ENCODE measurements at regions not wholly inside any gene's neighbourhood (a gene's known extent, or its start where the extent isn't known, plus 50 kb on each side); places are given as distances from the start of the nearest gene placed in this dataset.
"Not testable (repeated sequence)": the region's sequence is repeated elsewhere in the genome, so short reads cannot be mapped to it uniquely, and the experiment has no call there.

GRCh38 chr11:38648604-38649003 lies 2050.6 kb upstream of the RAG2 start:
- ATAC-seq (replicated peaks): no peak
- DNase-seq: no peak
- peaks cover 2 to 3% of the 10 kb centered on the region in 2 donors for H3K9me3 Mint-ChIP-seq
- no peaks in the 10 kb centered on the region for H3K36me3 Mint-ChIP-seq
- no peaks in the 10 kb centered on the region for H3K27me3 Mint-ChIP-seq
- H3K4me3 Mint-ChIP-seq: no peak overlapping the region
- H3K4me1 Mint-ChIP-seq: no peaks in the 10 kb centered on the region
- H3K27ac Mint-ChIP-seq: no peak overlapping the region

- H3K4me3 Mint-ChIP-seq: no peak overlapping the region
- DNase-seq (no peak), ATAC-seq (replicated peaks) (no peak)
- no peaks in the 10 kb centered on the region for H3K36me3 Mint-ChIP-seq
- no peaks in the 10 kb centered on the region for H3K4me1 Mint-ChIP-seq
- H3K9me3 Mint-ChIP-seq: peaks cover 3 to 4% of the 10 kb centered on the region in 2 donors
- no peaks in the 10 kb centered on the region for H3K27me3 Mint-ChIP-seq
- no peak overlapping the region for H3K27ac Mint-ChIP-seq
Observed at GRCh38 chr11:38646382-38646781, 2048.3 kb upstream of the RAG2 start.

GRCh38 chr11:38640854-38641253 lies 2042.8 kb upstream of the RAG2 start:
- Mint-ChIP-seq H3K27ac (no peak overlapping the region), H3K36me3 (no peaks in the 10 kb centered on the region), H3K4me3 (no peak overlapping the region), H3K4me1 (no peaks in the 10 kb centered on the region), H3K9me3 (peaks cover 4 to 8% of the 10 kb centered on the region in 2 donors), H3K27me3 (no peaks in the 10 kb centered on the region)
- DNase-seq (no peak), ATAC-seq (replicated peaks) (no peak)

GRCh38 chr11:38612701-38613100 lies 2014.7 kb upstream of the RAG2 start:
- no peak for DNase-seq

GRCh38 chr11:38601371-38601770 lies 2003.3 kb upstream of the RAG2 start:
- not testable (repeated sequence) for H3K4me3 Mint-ChIP-seq; ATAC-seq (replicated peaks); H3K27me3 Mint-ChIP-seq; H3K9me3 Mint-ChIP-seq; DNase-seq; H3K27ac Mint-ChIP-seq; H3K4me1 Mint-ChIP-seq; H3K36me3 Mint-ChIP-seq

More at GRCh38 chr11:38612701-38613100, 2014.7 kb upstream of the RAG2 start:
- no peaks in the 10 kb centered on the region for H3K27me3 Mint-ChIP-seq
- no peak overlapping the region for H3K4me3 Mint-ChIP-seq
- no peaks in the 10 kb centered on the region for H3K4me1 Mint-ChIP-seq
- H3K27ac Mint-ChIP-seq: no peak overlapping the region
- no peaks in the 10 kb centered on the region for H3K36me3 Mint-ChIP-seq
- H3K9me3 Mint-ChIP-seq: peaks cover 4 to 9% of the 10 kb centered on the region in 2 donors
- no peak for ATAC-seq (replicated peaks)

GRCh38 chr11:38598418-38598817 lies 2000.4 kb upstream of the RAG2 start:
- ATAC-seq (replicated peaks) (no peak), DNase-seq (no peak)
- Mint-ChIP-seq H3K4me3 (no peak overlapping the region), H3K9me3 (no peaks in the 10 kb centered on the region), H3K4me1 (no peaks in the 10 kb centered on the region), H3K36me3 (no peaks in the 10 kb centered on the region), H3K27me3 (no peaks in the 10 kb centered on the region), H3K27ac (no peak overlapping the region)

- H3K4me1 Mint-ChIP-seq; DNase-seq; H3K9me3 Mint-ChIP-seq; H3K27ac Mint-ChIP-seq; H3K4me3 Mint-ChIP-seq; H3K27me3 Mint-ChIP-seq; H3K36me3 Mint-ChIP-seq; ATAC-seq (replicated peaks): not testable (repeated sequence)
Observed at GRCh38 chr11:38595359-38596016, 1997.5 kb upstream of the RAG2 start.

- ATAC-seq (replicated peaks): no peak
- Mint-ChIP-seq H3K36me3 (no peaks in the 10 kb centered on the region), H3K4me1 (no peaks in the 10 kb centered on the region), H3K27ac (no peak overlapping the region), H3K27me3 (no peaks in the 10 kb centered on the region), H3K4me3 (no peak overlapping the region), H3K9me3 (no peaks in the 10 kb centered on the region)
- DNase-seq: no peak
Observed at GRCh38 chr11:38594895-38595294, 1996.9 kb upstream of the RAG2 start.

- Mint-ChIP-seq H3K27me3 (no peaks in the 10 kb centered on the region), H3K4me1 (no peaks in the 10 kb centered on the region)
- DNase-seq: no peak
Observed at GRCh38 chr11:38593649-38594048, 1995.6 kb upstream of the RAG2 start.

GRCh38 chr11:38582756-38583155 lies 1984.7 kb upstream of the RAG2 start:
- Mint-ChIP-seq H3K36me3 (no peaks in the 10 kb centered on the region), H3K4me3 (no peak overlapping the region), H3K27ac (no peak overlapping the region), H3K9me3 (peaks cover 4 to 11% of the 10 kb centered on the region in 2 donors), H3K4me1 (no peaks in the 10 kb centered on the region), H3K27me3 (no peaks in the 10 kb centered on the region)
- ATAC-seq (replicated peaks) (no peak), DNase-seq (no peak)

More at GRCh38 chr11:38593649-38594048, 1995.6 kb upstream of the RAG2 start:
- Mint-ChIP-seq H3K27ac (no peak overlapping the region), H3K4me3 (no peak overlapping the region), H3K9me3 (peaks cover 0 to 2% of the 10 kb centered on the region in 2 donors), H3K36me3 (no peaks in the 10 kb centered on the region)
- ATAC-seq (replicated peaks): no peak

- Mint-ChIP-seq H3K27ac (no peak overlapping the region), H3K9me3 (peaks cover 6 to 13% of the 10 kb centered on the region in 2 donors), H3K4me1 (no peaks in the 10 kb centered on the region), H3K36me3 (no peaks in the 10 kb centered on the region), H3K4me3 (no peak overlapping the region), H3K27me3 (no peaks in the 10 kb centered on the region)
- DNase-seq (no peak), ATAC-seq (replicated peaks) (no peak)
Observed at GRCh38 chr11:38582151-38582550, 1984.1 kb upstream of the RAG2 start.

- no peak for ATAC-seq (replicated peaks)
- no peak for DNase-seq
- no peaks in the 10 kb centered on the region for H3K4me1 Mint-ChIP-seq
- H3K27ac Mint-ChIP-seq: no peak overlapping the region
- peaks cover 6 to 10% of the 10 kb centered on the region in 2 donors for H3K9me3 Mint-ChIP-seq
- H3K27me3 Mint-ChIP-seq: no peaks in the 10 kb centered on the region
- H3K4me3 Mint-ChIP-seq: no peak overlapping the region
- H3K36me3 Mint-ChIP-seq: no peaks in the 10 kb centered on the region
Observed at GRCh38 chr11:38577769-38578168, 1979.7 kb upstream of the RAG2 start.

- no peaks in the 10 kb centered on the region for H3K36me3 Mint-ChIP-seq
- no peak overlapping the region for H3K27ac Mint-ChIP-seq
- H3K4me1 Mint-ChIP-seq: no peaks in the 10 kb centered on the region
- H3K9me3 Mint-ChIP-seq: peaks cover under 1 to 3% of the 10 kb centered on the region in 2 donors
- no peak overlapping the region for H3K4me3 Mint-ChIP-seq
- no peaks in the 10 kb centered on the region for H3K27me3 Mint-ChIP-seq
- no peak for DNase-seq
- ATAC-seq (replicated peaks): no peak
Observed at GRCh38 chr11:38562562-38562961, 1964.5 kb upstream of the RAG2 start.

- peaks cover 2 to 7% of the 10 kb centered on the region in 2 donors for H3K9me3 Mint-ChIP-seq
- no peak overlapping the region for H3K4me3 Mint-ChIP-seq
- no peaks in the 10 kb centered on the region for H3K27me3 Mint-ChIP-seq
- no peaks in the 10 kb centered on the region for H3K4me1 Mint-ChIP-seq
- no peaks in the 10 kb centered on the region for H3K36me3 Mint-ChIP-seq
- ATAC-seq (replicated peaks): no peak
- H3K27ac Mint-ChIP-seq: no peak overlapping the region
- no peak for DNase-seq
Observed at GRCh38 chr11:38553148-38553547, 1955.1 kb upstream of the RAG2 start.

GRCh38 chr11:38547462-38547861 lies 1949.4 kb upstream of the RAG2 start:
- no peak for DNase-seq
- Mint-ChIP-seq H3K27ac (no peak overlapping the region), H3K27me3 (no peaks in the 10 kb centered on the region), H3K4me1 (no peaks in the 10 kb centered on the region), H3K9me3 (peaks cover 0 to 3% of the 10 kb centered on the region in 2 donors), H3K36me3 (no peaks in the 10 kb centered on the region), H3K4me3 (no peak overlapping the region)
- ATAC-seq (replicated peaks): no peak

GRCh38 chr11:38543986-38544385 lies 1946.0 kb upstream of the RAG2 start:
- no peaks in the 10 kb centered on the region for H3K9me3 Mint-ChIP-seq
- DNase-seq: no peak
- no peaks in the 10 kb centered on the region for H3K4me1 Mint-ChIP-seq
- no peak overlapping the region for H3K4me3 Mint-ChIP-seq
- H3K27me3 Mint-ChIP-seq: no peaks in the 10 kb centered on the region
- no peaks in the 10 kb centered on the region for H3K36me3 Mint-ChIP-seq
- no peak overlapping the region for H3K27ac Mint-ChIP-seq
- no peak for ATAC-seq (replicated peaks)

Data from stimulated activated naive B cell treated with anti-CD40 and anti-IgM and Interleukin-4, amounts not matched to agents 10 μg/mL and 1 μg/mL and 100 μg/mL, for 72 hours (primary cell).